K562 (cell line): ENCODE measurements at regions not wholly inside any gene's neighbourhood (a gene's known extent, or its start where the extent isn't known, plus 50 kb on each side); places are given as distances from the start of the nearest gene placed in this dataset.

Source experiments
- ATAC-seq: fragments of 200-7000 bp; cut with Tn5 transposase; 3 replicates; pipeline ENCODE4 v1.9.1; 2020; ENCODE audit warnings: moderate library complexity
- BruUV-seq: library from RNA; stranded (reverse); fragments of 400-500 nt; replicated peaks from 2 replicates; lab custom pipeline; 2021; lab: Mats Ljungman, UMichigan
- CTCF ChIA-PET: fragments of 300-600 bp; formaldehyde crosslinking; extraction: SDS; loops from one replicate; lab custom pipeline; 2021; ENCODE audit warnings: low intra/inter-chr PET ratio; lab: Yijun Ruan, JAX
- POLR2A ChIA-PET: fragments of 300-600, 350-650 bp; sonication (Branson Sonifier 250); formaldehyde crosslinking; extraction: SDS; loops from one replicate; lab custom pipeline; 2021; ENCODE audit warnings: antibody characterized with exemption, inconsistent platforms; lab: Yijun Ruan, JAX
- DNase-seq, 4 experiments: peaks; one replicate each; pipeline versions ENCODE4 v3.0.0 to v3.0.0-alpha.2; 2011 to 2018; ENCODE audit warnings: low spot score in 3 of 4, mixed read lengths in 3 of 4; ENCODE audit errors: extremely low read depth in 1 of 4
- FAIRE-seq: peaks from 2 replicates; lab custom pipeline; 2011; peaks lifted over from hg19 to GRCh38; lab: Jason Lieb, UNC
- H2AFZ ChIP-seq: 2 replicates; pipeline ENCODE4 v1.6.0; 2011; ENCODE audit warnings: low read depth, low read length, control low read depth, inconsistent platforms
- H3K27ac ChIP-seq: fragments of 200-600 bp; 3 replicates; pipeline ENCODE4 v1.8.0; 2011; ENCODE audit warnings: low read depth, mild to moderate bottlenecking, control low read depth, inconsistent platforms, low read length, moderate library complexity, mixed read lengths; ENCODE audit errors: extremely low read depth
- H3K27me3 ChIP-seq, 2 experiments: fragments of 300-600 bp in 1 of 2; 2 replicates in 1 of 2; 3 replicates in 1 of 2; pipeline versions ENCODE4 v1.6.0 to v1.8.0; 2011; ENCODE audit warnings: inconsistent platforms in 2 of 2, low read length in 2 of 2, mild to moderate bottlenecking in 1 of 2, mixed read lengths in 1 of 2, moderate library complexity in 1 of 2; ENCODE audit not compliant: control insufficient read depth in 2 of 2, insufficient read depth in 2 of 2
- H3K36me3 ChIP-seq: fragments of 300-600 bp; 3 replicates; pipeline ENCODE4 v1.8.0; 2011; ENCODE audit warnings: mild to moderate bottlenecking, low read length, inconsistent platforms; ENCODE audit not compliant: control insufficient read depth, insufficient read depth
- H3K4me1 ChIP-seq, 2 experiments: fragments of 200-600 bp in 1 of 2; replicated peaks in 1 of 2; 2 replicates in 1 of 2; 3 replicates in 1 of 2; pipeline versions ENCODE4 v1.5.1 to v1.8.0; 2011; ENCODE audit warnings: inconsistent platforms in 2 of 2, low read length in 2 of 2, mild to moderate bottlenecking in 1 of 2, mixed read lengths in 1 of 2, moderate library complexity in 1 of 2; ENCODE audit not compliant: control insufficient read depth in 2 of 2, insufficient read depth in 2 of 2
- H3K4me2 ChIP-seq: 2 replicates; pipeline ENCODE4 v1.6.1; 2011; ENCODE audit warnings: low read length, control low read depth, inconsistent platforms, mixed read lengths; ENCODE audit not compliant: insufficient read depth
- H3K4me3 ChIP-seq: fragments of 200-600 bp; sonication (generic), shearing (Covaris generic); 2 replicates; pipeline ENCODE4 v1.5.1; 2016; ENCODE audit warnings: control low read depth, inconsistent platforms
- H3K79me2 ChIP-seq: fragments of 200-600 bp; 3 replicates; pipeline ENCODE4 v1.8.0; 2011; ENCODE audit warnings: low read length, inconsistent platforms; ENCODE audit not compliant: control insufficient read depth, insufficient read depth
- H3K9ac ChIP-seq, 2 experiments: 2 replicates each; pipeline versions ENCODE4 v1.6.0 to v1.6.1; 2011; ENCODE audit warnings: low read depth in 2 of 2, low read length in 2 of 2, control low read depth in 1 of 2, inconsistent platforms in 1 of 2, mild to moderate bottlenecking in 1 of 2, mixed read lengths in 1 of 2; ENCODE audit not compliant: insufficient read depth in 1 of 2
- H3K9me1 ChIP-seq: one replicate; pipeline ENCODE4 v1.6.0; 2011; ENCODE audit warnings: inconsistent platforms, mild to moderate bottlenecking, low read length, moderate library complexity; ENCODE audit not compliant: control insufficient read depth, insufficient read depth
- H3K9me3 ChIP-seq: replicated peaks from 2 replicates; pipeline ENCODE4 v1.5.1; 2011; ENCODE audit warnings: low read depth, low read length, inconsistent platforms; ENCODE audit not compliant: control insufficient read depth, insufficient read depth
- H4K20me1 ChIP-seq: replicated peaks from 2 replicates; pipeline ENCODE4 v1.6.1; 2011; ENCODE audit warnings: low read length, inconsistent platforms, mixed read lengths; ENCODE audit not compliant: control insufficient read depth, insufficient read depth
- ARID1B ChIP-seq: fragments of 450-650 bp; IDR thresholded peaks from 2 replicates; pipeline ENCODE4 v1.6.1; 2016; ENCODE audit warnings: antibody characterized with exemption, mild to moderate bottlenecking, inconsistent platforms
- FOXM1 ChIP-seq, 2 experiments: fragments of 450-650 bp in 1 of 2; sonication (generic) in 1 of 2; formaldehyde crosslinking in 1 of 2; IDR thresholded peaks; 2 replicates each; pipeline versions ENCODE4 v1.6.1 to v1.9.0; 2017 to 2022; ENCODE audit warnings: low read depth in 2 of 2, mild to moderate bottlenecking in 2 of 2, missing genetic modification reagents in 1 of 2, moderate library complexity in 1 of 2
- HNRNPUL1 ChIP-seq: fragments of 200-400 bp; formaldehyde crosslinking; IDR thresholded peaks from 2 replicates; pipeline ENCODE4 v1.6.1; 2017; ENCODE audit warnings: low read length
- KHSRP ChIP-seq: fragments of 450-650 bp; IDR thresholded peaks from 2 replicates; pipeline ENCODE4 v1.6.1; 2017
- NONO ChIP-seq, 2 experiments: fragments of 200-400 bp in 1 of 2; fragments of 450-650 bp in 1 of 2; formaldehyde crosslinking in 1 of 2; IDR thresholded peaks; 2 replicates each; pipeline ENCODE4 v1.6.1; 2017; ENCODE audit warnings: low read depth in 2 of 2, mild to moderate bottlenecking in 2 of 2, moderate library complexity in 2 of 2, low read length in 1 of 2
- RBM14 ChIP-seq: fragments of 200-400 bp; formaldehyde crosslinking; IDR thresholded peaks from 2 replicates; pipeline ENCODE4 v1.6.1; 2018; ENCODE audit warnings: low read depth, mild to moderate bottlenecking, low read length, moderate library complexity, borderline replicate concordance; ENCODE audit not compliant: insufficient read depth
- RFX7 ChIP-seq: fragments of 250-450 bp; sonication (Bioruptor Pico); IDR thresholded peaks from 2 replicates; pipeline ENCODE4 v1.5.1; 2021; ENCODE audit warnings: mild to moderate bottlenecking
- SP1 ChIP-seq: sonication (generic); formaldehyde crosslinking; IDR thresholded peaks from 2 replicates; pipeline ENCODE4 v1.8.1; 2022; ENCODE audit warnings: mild to moderate bottlenecking, missing genetic modification reagents
- SRF ChIP-seq, 2 experiments: fragments of 250-450, 450-650 bp in 1 of 2; sonication (Bioruptor Pico) in 1 of 2; sonication (generic) in 1 of 2; formaldehyde crosslinking; IDR thresholded peaks; 2 replicates each; pipeline versions ENCODE4 v1.5.0 to v1.5.1; 2020 to 2022; ENCODE audit warnings: mild to moderate bottlenecking in 1 of 2, missing genetic modification reagents in 1 of 2
- ZC3H8 ChIP-seq: fragments of 450-650 bp; IDR thresholded peaks from 2 replicates; pipeline ENCODE4 v1.6.1; 2017
- ZNF23 ChIP-seq: fragments of 250-450 bp; sonication (Bioruptor Pico); IDR thresholded peaks from 2 replicates; pipeline ENCODE4 v1.4.0; 2020; ENCODE audit warnings: mild to moderate bottlenecking
- ZNF583 ChIP-seq: fragments of 250-450 bp; sonication (Bioruptor Pico); IDR thresholded peaks from 2 replicates; pipeline ENCODE4 v1.4.0; 2020
- WGBS: fragments of 100-300 bp; shearing (Covaris generic); methylation state at CpG from one replicate; pipeline ENCODE4 v1.1.6; 2016; ENCODE audit warnings: low coverage, mixed read lengths; ENCODE audit not compliant: insufficient coverage; ENCODE audit errors: missing lambda C conversion rate; 5-methylcytosine and 5-hydroxymethylcytosine counted together
- in situ Hi-C: fragments of 300-500 bp; cut with MboI; formaldehyde crosslinking; loops from 4 replicates; pipeline ENCODE4 v1.15.0; 2018; ENCODE audit warnings: inconsistent platforms, mixed read lengths
- intact Hi-C: fragments of 100-400 bp; cut with micrococcal nuclease; formaldehyde crosslinking; loops from 2 replicates; pipeline ENCODE4 v1.14.2; 2022
- TF ChIP-seq, protein P1 (sequence below): sonication (generic); formaldehyde crosslinking; IDR thresholded peaks from 2 replicates; pipeline ENCODE4 v1.8.0; 2022; ENCODE audit warnings: missing genetic modification reagents, mild to moderate bottlenecking, moderate library complexity, borderline replicate concordance
- TF ChIP-seq, protein P2 (sequence below), 2 experiments: fragments of 450-650 bp in 1 of 2; sonication (generic) in 1 of 2; formaldehyde crosslinking in 1 of 2; IDR thresholded peaks in 1 of 2; conservative IDR thresholded peaks in 1 of 2; 2 replicates each; pipeline versions ENCODE4 v1.6.1 to v1.8.1; 2016 to 2023; ENCODE audit warnings: mild to moderate bottlenecking in 2 of 2, moderate library complexity in 2 of 2, inconsistent platforms in 1 of 2, missing genetic modification reagents in 1 of 2

DNA sequence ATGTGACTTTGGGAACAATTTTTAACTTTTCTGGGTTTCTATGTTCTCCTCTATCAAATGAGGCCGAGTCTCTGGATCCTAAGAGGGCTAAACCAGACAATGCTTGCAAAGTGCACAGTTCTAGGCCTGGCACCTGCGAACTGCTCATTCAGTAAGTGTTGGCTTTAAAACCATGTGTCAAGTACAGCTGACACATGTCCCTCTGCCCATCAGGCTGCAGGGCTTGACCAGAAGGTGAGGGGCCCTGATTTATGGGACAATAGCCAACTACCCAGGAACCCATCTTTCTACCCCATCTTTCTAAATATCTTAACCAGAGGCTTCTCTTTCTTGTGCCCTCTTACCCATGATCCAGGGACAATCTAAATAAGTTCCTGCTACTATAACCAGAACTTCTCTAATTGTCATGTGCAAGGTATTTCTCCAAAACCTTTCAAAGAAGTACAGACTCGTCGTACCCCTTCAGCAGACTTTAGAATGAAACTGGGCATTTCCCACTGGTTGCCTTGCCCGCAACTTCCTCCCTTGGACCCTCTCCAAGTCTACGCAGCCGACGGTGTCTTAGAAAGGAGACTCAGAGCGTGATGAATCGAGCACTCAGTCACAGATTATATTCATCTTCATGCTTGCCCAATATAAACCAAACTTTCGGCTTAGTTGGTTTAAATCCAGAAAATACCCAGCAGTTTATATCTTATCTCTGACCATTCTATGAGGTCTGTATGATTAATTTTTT lies 69.8 kb upstream of the STEAP1B start:
- 70% methylated on average over 11 of the region's 11 CpGs for WGBS
- FAIRE-seq = no peak
- Histone ChIP-seq H3K36me3 (no peaks in the 10 kb centered on the region; the same call in 2 of the 3 replicates), H3K9me1 (no peaks in the 10 kb centered on the region), H3K27ac (no peak overlapping the region), H3K4me2 (no peak overlapping the region), H3K9me3 (no peaks in the 10 kb centered on the region), H3K79me2 (no peaks in the 10 kb centered on the region), H4K20me1 (no peaks in the 10 kb centered on the region), H3K27me3 (no peaks in the 10 kb centered on the region), H3K4me1 (peaks cover 1 to 17% of the 10 kb centered on the region in 2 experiments; a peak in 4 of 5 replicates), H2AFZ (no peak overlapping the region)
- intact Hi-C loops = loop anchor here (10.0 kb wide), 1 partner anchor 285 kb away; no protein-coding TSS in a partner anchor
- DNase-seq = no peak
- ChIA-PET POLR2A (interaction anchor here (0.6 kb wide), 1 partner anchor 200 kb away, joined by 3 read pairs; no protein-coding TSS in a partner anchor), CTCF (no interaction called here)
- in situ Hi-C loops = no loop called here
- no TSS peak for BruUV-seq
- ATAC-seq = no peak
- TF ChIP-seq SP1 (CRISPR knock-in tag) (no peak), ZC3H8 (no peak), ARID1B (no peak), RFX7 (no peak), KHSRP (no peak), SRF (CRISPR knock-in tag; IDR thresholded peaks at IDR 0.05) (no peak), HNRNPUL1 (no peak), RBM14 (no peak), FOXM1 (IDR thresholded peaks at IDR 0.05; ENCODE audit: low read depth) (no peak), FOXM1 (CRISPR knock-in tag; IDR thresholded peaks at IDR 0.05; ENCODE audit: low read depth) (no peak), ZNF23 (CRISPR knock-in tag) (no peak), ZNF583 (CRISPR knock-in tag) (no peak), NONO (IDR thresholded peaks at IDR 0.05; ENCODE audit: low read depth in 2 of 2, low read length in 1 of 2) (no peak)
- TF ChIP-seq, protein P1, sequence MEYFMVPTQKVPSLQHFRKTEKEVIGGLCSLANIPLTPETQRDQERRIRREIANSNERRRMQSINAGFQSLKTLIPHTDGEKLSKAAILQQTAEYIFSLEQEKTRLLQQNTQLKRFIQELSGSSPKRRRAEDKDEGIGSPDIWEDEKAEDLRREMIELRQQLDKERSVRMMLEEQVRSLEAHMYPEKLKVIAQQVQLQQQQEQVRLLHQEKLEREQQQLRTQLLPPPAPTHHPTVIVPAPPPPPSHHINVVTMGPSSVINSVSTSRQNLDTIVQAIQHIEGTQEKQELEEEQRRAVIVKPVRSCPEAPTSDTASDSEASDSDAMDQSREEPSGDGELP (CRISPR knock-in tag) = no peak
- TF ChIP-seq, protein P2, sequence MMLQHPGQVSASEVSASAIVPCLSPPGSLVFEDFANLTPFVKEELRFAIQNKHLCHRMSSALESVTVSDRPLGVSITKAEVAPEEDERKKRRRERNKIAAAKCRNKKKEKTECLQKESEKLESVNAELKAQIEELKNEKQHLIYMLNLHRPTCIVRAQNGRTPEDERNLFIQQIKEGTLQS (IDR thresholded peaks at IDR 0.05) = no peak
- TF ChIP-seq, protein P2 (CRISPR knock-in tag; conservative IDR thresholded peaks at IDR 0.05) = no peak
- TF ChIP-seq, all 486 proteins: peak for 0
- Histone ChIP-seq H3K4me3 (no peak overlapping the region), H3K9ac (no peak overlapping the region)
